Esophagus muscularis mucosa (tissue), 4 donors: ENCODE measurements at regions not wholly inside any gene's neighbourhood (a gene's known extent, or its start where the extent isn't known, plus 50 kb on each side); places are given as distances from the start of the nearest gene placed in this dataset.
"Not testable (repeated sequence)": the region's sequence is repeated elsewhere in the genome, so short reads cannot be mapped to it uniquely, and the experiment has no call there.

Experiments
- EP300 ChIP-seq: sonication (generic); formaldehyde crosslinking; IDR thresholded peaks from one replicate; pipeline ENCODE4 v1.6.1; 2017; ENCODE audit warnings: antibody characterized with exemption
- POLR2AphosphoS5 ChIP-seq, 2 donors: sonication (generic); formaldehyde crosslinking; IDR thresholded peaks; one replicate each; pipeline ENCODE4 v1.6.1; 2017; ENCODE audit warnings: antibody characterized with exemption in 2 of 2
- TF ChIP-seq, protein P1 (sequence below), 3 experiments: fragments of 200-600 bp in 2 of 3; fragments of 450-650 bp in 1 of 3; sonication (generic) in 2 of 3; IDR thresholded peaks; one replicate each; pipeline ENCODE4 v1.5.1; 2017 to 2019; ENCODE audit warnings: antibody characterized with exemption in 3 of 3, mild to moderate bottlenecking in 2 of 3, moderate library complexity in 1 of 3

DNA sequence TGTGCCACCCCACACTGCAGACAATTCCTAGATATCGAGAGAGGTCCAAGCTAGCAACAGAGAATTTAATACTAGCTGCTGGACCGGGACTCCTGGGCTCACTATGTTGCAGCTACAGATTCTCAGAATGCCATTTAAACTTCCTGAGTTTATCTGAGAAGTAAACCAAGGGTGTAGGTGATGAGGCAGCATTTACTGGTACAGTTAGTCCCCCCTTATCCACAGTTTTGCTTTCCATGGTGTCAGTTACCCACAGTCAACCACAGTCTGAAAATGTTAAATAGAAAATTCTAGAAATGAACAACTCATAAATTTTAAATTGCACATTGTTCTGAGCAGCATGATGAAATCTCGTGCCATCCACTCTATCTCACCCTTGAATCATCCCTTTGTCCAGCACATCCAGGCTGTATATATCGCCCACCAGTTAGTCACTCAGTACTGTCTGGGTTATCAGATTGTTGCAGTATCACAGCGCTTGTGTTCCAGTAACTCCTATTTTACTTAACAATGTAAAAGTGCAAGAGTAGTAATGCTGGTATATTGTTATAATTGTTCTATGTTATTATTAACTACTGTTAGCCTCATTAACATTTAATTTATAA is 157.5 kb upstream of the NBPF9 start:
- TF ChIP-seq, protein P1, sequence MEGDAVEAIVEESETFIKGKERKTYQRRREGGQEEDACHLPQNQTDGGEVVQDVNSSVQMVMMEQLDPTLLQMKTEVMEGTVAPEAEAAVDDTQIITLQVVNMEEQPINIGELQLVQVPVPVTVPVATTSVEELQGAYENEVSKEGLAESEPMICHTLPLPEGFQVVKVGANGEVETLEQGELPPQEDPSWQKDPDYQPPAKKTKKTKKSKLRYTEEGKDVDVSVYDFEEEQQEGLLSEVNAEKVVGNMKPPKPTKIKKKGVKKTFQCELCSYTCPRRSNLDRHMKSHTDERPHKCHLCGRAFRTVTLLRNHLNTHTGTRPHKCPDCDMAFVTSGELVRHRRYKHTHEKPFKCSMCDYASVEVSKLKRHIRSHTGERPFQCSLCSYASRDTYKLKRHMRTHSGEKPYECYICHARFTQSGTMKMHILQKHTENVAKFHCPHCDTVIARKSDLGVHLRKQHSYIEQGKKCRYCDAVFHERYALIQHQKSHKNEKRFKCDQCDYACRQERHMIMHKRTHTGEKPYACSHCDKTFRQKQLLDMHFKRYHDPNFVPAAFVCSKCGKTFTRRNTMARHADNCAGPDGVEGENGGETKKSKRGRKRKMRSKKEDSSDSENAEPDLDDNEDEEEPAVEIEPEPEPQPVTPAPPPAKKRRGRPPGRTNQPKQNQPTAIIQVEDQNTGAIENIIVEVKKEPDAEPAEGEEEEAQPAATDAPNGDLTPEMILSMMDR (IDR thresholded peaks at IDR 0.05) = not testable (repeated sequence)
- TF ChIP-seq POLR2AphosphoS5 (IDR thresholded peaks at IDR 0.05); EP300: not testable (repeated sequence)
